GM18505 (cell line): ENCODE measurements at regions not wholly inside any gene's neighbourhood (a gene's known extent, or its start where the extent isn't known, plus 50 kb on each side); places are given as distances from the start of the nearest gene placed in this dataset.
"Not testable (repeated sequence)": the region's sequence is repeated elsewhere in the genome, so short reads cannot be mapped to it uniquely, and the experiment has no call there.

Source experiments
- ATAC-seq: cut with Tn5 transposase; IDR thresholded peaks from one replicate; pipeline ENCODE4 v1.9.1; 2021; ENCODE audit not compliant: unreplicated experiment
- POLR2A ChIP-seq: IDR thresholded peaks from 4 replicates; pipeline ENCODE4 v1.6.1; 2011; ENCODE audit warnings: borderline replicate concordance; ENCODE audit not compliant: insufficient read depth, insufficient read length; ENCODE audit errors: extremely low read depth

GRCh38 chr5:155575861-155576260 lies 562.3 kb downstream of the KIF4B start:
- no peak for ATAC-seq

GRCh38 chr5:155586808-155587207 lies 573.3 kb downstream of the KIF4B start:
- not testable (repeated sequence) for ATAC-seq

More at GRCh38 chr5:155575861-155576260, 562.3 kb downstream of the KIF4B start:
- TF ChIP-seq POLR2A: no peak

GRCh38 chr5:155587458-155587857 lies 573.9 kb downstream of the KIF4B start:
- ATAC-seq: no peak
- no peak for TF ChIP-seq POLR2A

- TF ChIP-seq POLR2A: no peak
- ATAC-seq: no peak
Observed at GRCh38 chr5:155591273-155591672, 577.7 kb downstream of the KIF4B start.

- no peak for TF ChIP-seq POLR2A
- ATAC-seq: no peak
Observed at GRCh38 chr5:155594270-155594669, 580.7 kb downstream of the KIF4B start.

- TF ChIP-seq POLR2A: no peak
Observed at GRCh38 chr5:155595791-155596190, 582.2 kb downstream of the KIF4B start.

GRCh38 chr5:155598552-155598951 lies 585.0 kb downstream of the KIF4B start:
- TF ChIP-seq POLR2A: no peak
- ATAC-seq: no peak

More at GRCh38 chr5:155595791-155596190, 582.2 kb downstream of the KIF4B start:
- ATAC-seq: no peak

GRCh38 chr5:155605920-155606319 lies 592.4 kb downstream of the KIF4B start:
- no peak for TF ChIP-seq POLR2A
- no peak for ATAC-seq

GRCh38 chr5:155616779-155617392 lies 603.3 kb downstream of the KIF4B start:
- ATAC-seq: peak; percentile 74
- TF ChIP-seq POLR2A: no peak

GRCh38 chr5:155619688-155620087 lies 606.1 kb downstream of the KIF4B start:
- no peak for TF ChIP-seq POLR2A

GRCh38 chr5:155620821-155621410 lies 607.4 kb downstream of the KIF4B start:
- TF ChIP-seq POLR2A: no peak
- no peak for ATAC-seq

More at GRCh38 chr5:155619688-155620087, 606.1 kb downstream of the KIF4B start:
- ATAC-seq: no peak

- no peak for TF ChIP-seq POLR2A
- ATAC-seq: no peak
Observed at GRCh38 chr5:155624597-155625241, 611.2 kb downstream of the KIF4B start.

GRCh38 chr5:155625315-155625714 lies 611.8 kb downstream of the KIF4B start:
- no peak for TF ChIP-seq POLR2A
- no peak for ATAC-seq
